GM21619 (cell line): ENCODE measurements at regions not wholly inside any gene's neighbourhood (a gene's known extent, or its start where the extent isn't known, plus 50 kb on each side); places are given as distances from the start of the nearest gene placed in this dataset.
"Not testable (repeated sequence)": the region's sequence is repeated elsewhere in the genome, so short reads cannot be mapped to it uniquely, and the experiment has no call there.

ENCODE experiments used
- ATAC-seq: cut with Tn5 transposase; IDR thresholded peaks from one replicate; pipeline ENCODE4 v1.9.1; 2021; ENCODE audit not compliant: unreplicated experiment

- ATAC-seq: not testable (repeated sequence)
Measured at GRCh38 chr12:39699079-39699478, 79.5 kb upstream of the ABCD2 start.

GRCh38 chr12:39697108-39697507 is 77.5 kb upstream of the ABCD2 start:
- no peak for ATAC-seq

- peak; percentile 58 for ATAC-seq
Measured at GRCh38 chr12:39692258-39692853, 72.8 kb upstream of the ABCD2 start.

GRCh38 chr12:39685854-39686657 is 66.5 kb upstream of the ABCD2 start:
- ATAC-seq: no peak

- no peak for ATAC-seq
Measured at GRCh38 chr12:39682689-39683477, 63.3 kb upstream of the ABCD2 start.

GRCh38 chr12:39675263-39675662 is 55.7 kb upstream of the ABCD2 start:
- ATAC-seq: no peak

GRCh38 chr12:39672976-39673375 is 53.4 kb upstream of the ABCD2 start:
- no peak for ATAC-seq

- ATAC-seq: no peak
Measured at GRCh38 chr12:39671898-39672875, 52.6 kb upstream of the ABCD2 start.

GRCh38 chr12:39669539-39669938 is 49.9 kb upstream of the ABCD2 start:
- ATAC-seq: not testable (repeated sequence)
